ENCODE measurements at regions not wholly inside any gene's neighbourhood (a gene's known extent, or its start where the extent isn't known, plus 50 kb on each side); places are given as distances from the start of the nearest gene placed in this dataset.

DNA sequence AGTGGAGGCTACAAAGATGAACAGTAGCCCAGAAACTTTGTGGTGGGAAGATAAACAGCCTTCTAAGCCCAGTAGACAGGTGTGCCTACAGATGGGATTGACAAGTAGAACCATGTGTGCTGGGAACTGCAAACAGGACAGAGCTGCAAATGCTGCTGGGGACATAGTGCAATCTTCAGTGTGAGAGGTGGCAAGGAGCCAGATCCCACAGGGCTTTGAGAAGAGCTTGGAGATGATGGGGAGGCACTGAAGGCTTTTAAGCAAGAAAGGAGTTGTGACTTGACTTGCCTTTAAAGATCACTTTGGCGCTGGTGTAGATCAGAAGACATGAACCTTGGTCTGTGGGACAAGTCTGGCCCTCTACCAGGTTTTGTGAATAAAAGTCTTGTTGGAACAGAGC lies 675.2 kb downstream of the ACTL7B start:
- TF ChIP-seq YY1 (IDR thresholded peaks at IDR 0.05; ENCODE audit: insufficient read depth, insufficient read length): no peak
- no peak for TF ChIP-seq ZNF274 (IDR thresholded peaks at IDR 0.05; ENCODE audit: low read depth, low read length)

Measured in NT2/D1 (cell line).